Lung (tissue), 11 donors: ENCODE measurements at regions not wholly inside any gene's neighbourhood (a gene's known extent, or its start where the extent isn't known, plus 50 kb on each side); places are given as distances from the start of the nearest gene placed in this dataset.
A peak's percentile ranks its signal among the peaks of the same experiment; 100 is the strongest.

Experiments used
- ATAC-seq: fragments of 200-7000 bp; cut with Tn5 transposase; one replicate; pipeline ENCODE4 v1.9.1; 2020; ENCODE audit warnings: moderate number of reproducible peaks; ENCODE audit not compliant: insufficient read depth, low FRiP score
- DNase-seq, 3 donors: peaks; one replicate each; pipeline ENCODE4 v3.0.0-alpha.2; 2013 to 2017
- H3K27ac ChIP-seq, 2 donors: one replicate each; pipeline ENCODE4 v1.5.1; 2013; ENCODE audit warnings: mild to moderate bottlenecking in 2 of 2, moderate library complexity in 2 of 2, control low read depth in 1 of 2, inconsistent platforms in 1 of 2, low read depth in 1 of 2, low read length in 1 of 2
- H3K27me3 ChIP-seq, 3 donors: one replicate each; pipeline ENCODE4 v1.5.1; 2013; ENCODE audit warnings: low read length in 2 of 3; ENCODE audit not compliant: control insufficient read depth in 3 of 3, insufficient read depth in 3 of 3
- H3K36me3 ChIP-seq, 4 donors: one replicate each; pipeline ENCODE4 v1.5.1; 2013; ENCODE audit warnings: low read length in 4 of 4, mild to moderate bottlenecking in 1 of 4, moderate library complexity in 1 of 4; ENCODE audit not compliant: control insufficient read depth in 4 of 4, insufficient read depth in 4 of 4
- H3K4me1 ChIP-seq, 5 donors: one replicate each; pipeline ENCODE4 v1.5.1; 2013; ENCODE audit warnings: low read length in 5 of 5, mild to moderate bottlenecking in 2 of 5, moderate library complexity in 1 of 5; ENCODE audit not compliant: control insufficient read depth in 5 of 5, insufficient read depth in 5 of 5
- H3K4me3 ChIP-seq: one replicate; pipeline ENCODE4 v1.5.1; 2013; ENCODE audit warnings: mild to moderate bottlenecking, control low read depth, moderate library complexity
- H3K9ac ChIP-seq, 2 donors: one replicate each; pipeline ENCODE4 v1.5.1; 2013; ENCODE audit warnings: low read length in 2 of 2, control low read depth in 1 of 2; ENCODE audit not compliant: insufficient read depth in 1 of 2
- H3K9me3 ChIP-seq, 4 donors: one replicate each; pipeline ENCODE4 v1.5.1; 2013; ENCODE audit warnings: low read length in 3 of 4, mild to moderate bottlenecking in 1 of 4, moderate library complexity in 1 of 4; ENCODE audit not compliant: control insufficient read depth in 4 of 4, insufficient read depth in 3 of 4
- CTCF ChIP-seq: IDR thresholded peaks from 2 replicates; pipeline ENCODE4 v1.5.1; 2012; ENCODE audit warnings: mild to moderate bottlenecking; ENCODE audit errors: control extremely low read depth, extremely low read depth
- WGBS, 2 donors: extraction: QIAGEN DNeasy Blood & Tissue Kit; methylation state at CpG; one replicate each; pipeline ENCODE4 v1.1.7; 2013; 5-methylcytosine and 5-hydroxymethylcytosine counted together
- donor health status: control.
- donor health status: control.
- donor health status: Bipolar disorder and iron deficiency.
- donor health status: healthy.
- donor health status: DM: yes; HTN: yes; CAD: no.

- no peak overlapping the region for H3K27ac ChIP-seq
- no peaks in the 10 kb centered on the region for H3K9me3 ChIP-seq
- no peaks in the 10 kb centered on the region for H3K27me3 ChIP-seq
- 81 to 82% methylated on average over 5 of the region's 5 CpGs for WGBS, 2 donors
- no peak overlapping the region for H3K9ac ChIP-seq
- no peaks in the 10 kb centered on the region for H3K36me3 ChIP-seq
- no peak for ATAC-seq
- no peak overlapping the region for H3K4me3 ChIP-seq
- TF ChIP-seq CTCF = no peak
- peaks cover 0 to 7% (median 0%) of the 10 kb centered on the region in 5 donors for H3K4me1 ChIP-seq
- DNase-seq = no peak
Observed at GRCh38 chr6:159104931-159105330, 60.1 kb upstream of the TAGAP start.

- peak; percentile 73 for TF ChIP-seq CTCF
- no peaks in the 10 kb centered on the region for H3K27me3 ChIP-seq
- peaks cover 0 to 7% (median 0%) of the 10 kb centered on the region in 5 donors for H3K4me1 ChIP-seq
- no peak overlapping the region for H3K27ac ChIP-seq
- DNase-seq (peak; percentile 51 to 67 (median 63)), ATAC-seq (peak; percentile 71)
- H3K9me3 ChIP-seq = no peaks in the 10 kb centered on the region
- 25 to 30% methylated on average over 17 of the region's 17 CpGs for WGBS, 2 donors
- no peak overlapping the region for H3K9ac ChIP-seq
- H3K4me3 ChIP-seq = no peak overlapping the region
- H3K36me3 ChIP-seq = no peaks in the 10 kb centered on the region
Observed at GRCh38 chr6:159104163-159104925, 59.6 kb upstream of the TAGAP start.

DNA sequence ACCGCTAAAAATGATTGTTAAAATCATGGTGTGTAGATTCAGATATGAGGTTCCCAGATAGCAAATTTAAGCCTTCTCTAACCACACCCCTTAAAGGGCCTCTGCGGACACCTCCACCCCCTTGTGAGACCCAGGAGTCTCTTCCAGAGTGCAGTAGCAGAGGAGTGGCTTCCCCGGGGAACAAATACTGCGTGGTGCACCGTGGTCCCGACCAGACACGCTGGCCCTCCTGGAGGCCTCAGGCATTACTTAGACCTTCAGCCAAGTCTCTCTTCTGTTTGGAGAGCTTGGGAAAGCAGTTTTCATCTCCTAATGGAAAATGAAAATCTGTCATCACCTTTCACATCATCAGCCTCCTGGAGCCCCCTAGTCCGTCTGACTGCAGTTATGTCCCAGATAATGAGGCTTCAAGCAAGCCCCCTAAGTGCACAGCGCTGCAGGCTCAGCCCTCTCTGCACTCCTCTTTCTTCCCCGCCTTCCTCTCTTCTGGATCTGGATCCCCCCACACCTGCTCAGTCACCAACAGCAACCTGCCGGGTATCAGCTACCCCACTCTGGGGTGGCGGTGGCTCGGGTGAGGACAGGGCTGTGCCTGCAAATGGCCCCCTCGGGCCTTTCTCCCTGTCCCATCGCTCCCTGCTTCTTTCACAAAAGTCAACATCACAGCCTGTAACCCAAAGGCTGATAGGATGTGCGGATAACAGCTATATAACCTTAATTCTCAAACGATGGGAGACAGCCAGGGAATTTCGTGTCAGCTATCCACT lies 58.8 kb upstream of the TAGAP start:
- Histone ChIP-seq H3K36me3 (no peaks in the 10 kb centered on the region), H3K4me3 (no peak overlapping the region), H3K27me3 (no peaks in the 10 kb centered on the region), H3K9me3 (no peaks in the 10 kb centered on the region), H3K9ac (no peak overlapping the region), H3K4me1 (peaks cover 0 to 7% (median 2%) of the 10 kb centered on the region in 5 donors), H3K27ac (no peak overlapping the region)
- DNase-seq (no peak), ATAC-seq (no peak)
- 56 to 62% methylated on average over 18 of the region's 18 CpGs for WGBS, 2 donors
- no peak for TF ChIP-seq CTCF
